ENCODE measurements at regions not wholly inside any gene's neighbourhood (a gene's known extent, or its start where the extent isn't known, plus 50 kb on each side); places are given as distances from the start of the nearest gene placed in this dataset.

GRCh38 chr2:18903750-18904149 lies 314.4 kb upstream of the NT5C1B start:
- Histone ChIP-seq H3K9me3 (ENCODE audit: control insufficient read depth in 4 of 4, low read length in 3 of 4) (no peaks in the 10 kb centered on the region), H3K36me3 (ENCODE audit: control insufficient read depth in 4 of 4, insufficient read depth in 3 of 4, low read depth in 1 of 4, low read length in 3 of 4) (no peaks in the 10 kb centered on the region), H3K27ac (ENCODE audit: low read depth in 1 of 2, low read length in 2 of 2) (no peak overlapping the region), H3K9ac (ENCODE audit: low read depth in 1 of 2, low read length in 2 of 2) (no peak overlapping the region), H3K4me3 (ENCODE audit: low read depth in 1 of 3, low read length in 3 of 3) (no peak overlapping the region), H3K4me1 (ENCODE audit: control insufficient read depth in 4 of 4, insufficient read depth in 4 of 4, low read length in 3 of 4) (peaks cover 0 to 10% (median 2%) of the 10 kb centered on the region in 4 donors), H3K27me3 (ENCODE audit: control insufficient read depth in 4 of 4, insufficient read depth in 4 of 4, low read length in 3 of 4) (no peaks in the 10 kb centered on the region)
- no peak for TF ChIP-seq SP1 (IDR thresholded peaks at IDR 0.05)
- no peak for TF ChIP-seq RAD21 (IDR thresholded peaks at IDR 0.05)
- TF ChIP-seq GABPA (IDR thresholded peaks at IDR 0.05 in 1 of 2, conservative IDR thresholded peaks at IDR 0.05 in 1 of 2) = no peak
- no peak for TF ChIP-seq TAF1 (conservative IDR thresholded peaks at IDR 0.05)
- no peak for TF ChIP-seq YY1 (IDR thresholded peaks at IDR 0.05)
- TF ChIP-seq FOXA1 (IDR thresholded peaks at IDR 0.05) = no peak
- TF ChIP-seq REST (IDR thresholded peaks at IDR 0.05) = no peak
- TF ChIP-seq JUND (IDR thresholded peaks at IDR 0.05) = no peak
- TF ChIP-seq HNF4A (conservative IDR thresholded peaks at IDR 0.05) = no peak
- TF ChIP-seq CTCF (IDR thresholded peaks at IDR 0.05; ENCODE audit: low read depth, low read length, missing input control) = no peak
- no peak for TF ChIP-seq EGR1 (IDR thresholded peaks at IDR 0.05; ENCODE audit: low read depth in 2 of 2)
- TF ChIP-seq ATF3 (IDR thresholded peaks at IDR 0.05) = no peak
- no peak for TF ChIP-seq HNF4G (IDR thresholded peaks at IDR 0.05)
- no peak for DNase-seq (ENCODE audit: low spot score)
- 90% methylated on average over 3 of the region's 3 CpGs for WGBS

- Histone ChIP-seq H3K4me3 (ENCODE audit: low read depth in 1 of 3, low read length in 3 of 3) (no peak overlapping the region), H3K27me3 (ENCODE audit: control insufficient read depth in 4 of 4, insufficient read depth in 4 of 4, low read length in 3 of 4) (no peaks in the 10 kb centered on the region), H3K9me3 (ENCODE audit: control insufficient read depth in 4 of 4, low read length in 3 of 4) (no peaks in the 10 kb centered on the region), H3K9ac (ENCODE audit: low read depth in 1 of 2, low read length in 2 of 2) (no peak overlapping the region), H3K4me1 (ENCODE audit: control insufficient read depth in 4 of 4, insufficient read depth in 4 of 4, low read length in 3 of 4) (peaks cover 0 to 10% (median 2%) of the 10 kb centered on the region in 4 donors), H3K27ac (ENCODE audit: low read depth in 1 of 2, low read length in 2 of 2) (no peak overlapping the region), H3K36me3 (ENCODE audit: control insufficient read depth in 4 of 4, insufficient read depth in 3 of 4, low read depth in 1 of 4, low read length in 3 of 4) (no peaks in the 10 kb centered on the region)
- no peak for DNase-seq (ENCODE audit: low spot score)
- 41% methylated on average over 3 of the region's 3 CpGs for WGBS
- TF ChIP-seq MAX (IDR thresholded peaks at IDR 0.05) = no peak
- TF ChIP-seq SP1 (IDR thresholded peaks at IDR 0.05) = no peak
- no peak for TF ChIP-seq JUND (IDR thresholded peaks at IDR 0.05)
- TF ChIP-seq RAD21 (IDR thresholded peaks at IDR 0.05) = no peak
- TF ChIP-seq TAF1 (conservative IDR thresholded peaks at IDR 0.05) = no peak
- no peak for TF ChIP-seq NR2F2 (IDR thresholded peaks at IDR 0.05)
- TF ChIP-seq GABPA (IDR thresholded peaks at IDR 0.05 in 1 of 2, conservative IDR thresholded peaks at IDR 0.05 in 1 of 2) = no peak
- TF ChIP-seq CTCF (IDR thresholded peaks at IDR 0.05; ENCODE audit: low read depth, low read length, missing input control) = no peak
- no peak for TF ChIP-seq ZBTB33 (IDR thresholded peaks at IDR 0.05)
- TF ChIP-seq HNF4G (IDR thresholded peaks at IDR 0.05) = no peak
- no peak for TF ChIP-seq REST (IDR thresholded peaks at IDR 0.05)
- no peak for TF ChIP-seq EGR1 (IDR thresholded peaks at IDR 0.05; ENCODE audit: low read depth in 2 of 2)
- TF ChIP-seq ATF3 (IDR thresholded peaks at IDR 0.05) = no peak
- TF ChIP-seq FOXA1 (IDR thresholded peaks at IDR 0.05) = no peak
- TF ChIP-seq YY1 (IDR thresholded peaks at IDR 0.05) = no peak
- TF ChIP-seq FOXA2 (IDR thresholded peaks at IDR 0.05) = no peak
Observed at GRCh38 chr2:18901242-18901641, 311.9 kb upstream of the NT5C1B start.

All from liver (tissue), 8 donors.